ENCODE measurements at regions not wholly inside any gene's neighbourhood (a gene's known extent, or its start where the extent isn't known, plus 50 kb on each side); places are given as distances from the start of the nearest gene placed in this dataset.

DNA sequence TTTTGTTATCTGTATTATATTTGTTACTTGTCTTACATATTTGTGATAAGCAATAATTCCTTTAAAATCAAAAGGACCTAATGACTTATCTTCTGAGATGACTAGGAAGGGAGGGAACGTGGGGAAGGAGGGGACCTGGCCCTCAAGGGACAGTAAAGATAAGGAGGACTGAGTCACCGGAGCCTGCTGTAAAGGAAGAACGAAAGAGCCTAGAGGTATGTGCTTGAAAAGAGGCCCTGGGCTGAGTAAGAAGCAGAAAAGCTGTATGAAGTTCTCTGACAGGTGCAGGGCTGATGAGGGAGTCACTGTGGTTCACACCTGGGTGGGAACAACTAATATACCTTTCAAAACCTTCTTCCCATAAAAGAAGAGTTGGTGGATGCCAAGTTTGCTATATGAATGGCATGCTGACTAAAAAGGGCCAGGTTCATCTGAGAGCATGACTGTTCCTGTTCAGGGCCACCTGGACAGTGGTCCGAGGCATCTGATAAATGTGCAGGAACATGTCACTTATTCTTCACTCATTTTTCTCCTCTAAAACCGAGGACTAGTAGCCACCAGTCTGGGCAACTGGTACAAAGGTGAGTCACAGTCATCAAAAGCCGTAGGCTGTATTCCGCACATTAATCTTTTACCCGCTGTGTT, 111.3 kb downstream of the TNFAIP3 start (continued):
- TF ChIP-seq KLF1 (tag; IDR thresholded peaks at IDR 0.05) (no peak), ZNF589 (CRISPR knock-in tag; IDR thresholded peaks at IDR 0.05; ENCODE audit: low read depth) (no peak), GABPB1 (CRISPR knock-in tag; IDR thresholded peaks at IDR 0.05) (0 out of 2 replicates have a peak, but pooled peaks have one; percentile 28), TCF3 (CRISPR knock-in tag; IDR thresholded peaks at IDR 0.05) (peak; percentile 68; the same call in 1 of the 2 replicates), MCM7 (IDR thresholded peaks at IDR 0.05) (no peak), POLR2A (conservative IDR thresholded peaks at IDR 0.05) (no peak), HDAC2 (IDR thresholded peaks at IDR 0.05) (peak; percentile 44; the same call in 1 of the 2 replicates), KLF16 (IDR thresholded peaks at IDR 0.05) (peak; percentile 37; the same call in 1 of the 2 replicates), C11orf30 (IDR thresholded peaks at IDR 0.05; ENCODE audit: low read depth) (no peak), FIP1L1 (IDR thresholded peaks at IDR 0.05; ENCODE audit: low read depth, low read length, poor library complexity, severe bottlenecking) (no peak), RUNX1 (IDR thresholded peaks at IDR 0.05; ENCODE audit: low read depth) (no peak), ZNF551 (CRISPR knock-in tag; IDR thresholded peaks at IDR 0.05) (no peak), FOXK1 (CRISPR knock-in tag; IDR thresholded peaks at IDR 0.05; ENCODE audit: borderline replicate concordance) (no peak), RBFOX2 (IDR thresholded peaks at IDR 0.05; ENCODE audit: low read depth, low read length) (no peak), ZNF696 (CRISPR knock-in tag; conservative IDR thresholded peaks at IDR 0.05) (no peak), LCOR (CRISPR knock-in tag; IDR thresholded peaks at IDR 0.05) (0 out of 2 replicates have a peak, but pooled peaks have one; percentile 4), NFRKB (IDR thresholded peaks at IDR 0.05; ENCODE audit: low read depth) (no peak), PHB (CRISPR knock-in tag; IDR thresholded peaks at IDR 0.05) (no peak), MTA2 (IDR thresholded peaks at IDR 0.05; ENCODE audit: low read depth) (peak; percentile 39; the same call in 1 of the 2 replicates), KDM5B (IDR thresholded peaks at IDR 0.05; ENCODE audit: insufficient replicate concordance, low read depth, low read length) (no peak), IFI16 (CRISPR knock-in tag; IDR thresholded peaks at IDR 0.05) (no peak), BACH1 (tag; IDR thresholded peaks at IDR 0.05) (no peak)
- TF ChIP-seq, protein P1, sequence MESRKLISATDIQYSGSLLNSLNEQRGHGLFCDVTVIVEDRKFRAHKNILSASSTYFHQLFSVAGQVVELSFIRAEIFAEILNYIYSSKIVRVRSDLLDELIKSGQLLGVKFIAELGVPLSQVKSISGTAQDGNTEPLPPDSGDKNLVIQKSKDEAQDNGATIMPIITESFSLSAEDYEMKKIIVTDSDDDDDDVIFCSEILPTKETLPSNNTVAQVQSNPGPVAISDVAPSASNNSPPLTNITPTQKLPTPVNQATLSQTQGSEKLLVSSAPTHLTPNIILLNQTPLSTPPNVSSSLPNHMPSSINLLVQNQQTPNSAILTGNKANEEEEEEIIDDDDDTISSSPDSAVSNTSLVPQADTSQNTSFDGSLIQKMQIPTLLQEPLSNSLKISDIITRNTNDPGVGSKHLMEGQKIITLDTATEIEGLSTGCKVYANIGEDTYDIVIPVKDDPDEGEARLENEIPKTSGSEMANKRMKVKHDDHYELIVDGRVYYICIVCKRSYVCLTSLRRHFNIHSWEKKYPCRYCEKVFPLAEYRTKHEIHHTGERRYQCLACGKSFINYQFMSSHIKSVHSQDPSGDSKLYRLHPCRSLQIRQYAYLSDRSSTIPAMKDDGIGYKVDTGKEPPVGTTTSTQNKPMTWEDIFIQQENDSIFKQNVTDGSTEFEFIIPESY (CRISPR knock-in tag; IDR thresholded peaks at IDR 0.05), result no peak
- TF ChIP-seq, protein P2, sequence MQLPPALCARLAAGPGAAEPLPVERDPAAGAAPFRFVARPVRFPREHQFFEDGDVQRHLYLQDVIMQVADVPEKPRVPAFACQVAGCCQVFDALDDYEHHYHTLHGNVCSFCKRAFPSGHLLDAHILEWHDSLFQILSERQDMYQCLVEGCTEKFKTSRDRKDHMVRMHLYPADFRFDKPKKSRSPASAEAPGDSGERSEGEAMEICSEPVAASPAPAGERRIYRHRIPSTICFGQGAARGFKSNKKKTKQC (CRISPR knock-in tag; IDR thresholded peaks at IDR 0.05), result no peak
- TF ChIP-seq, protein P3, sequence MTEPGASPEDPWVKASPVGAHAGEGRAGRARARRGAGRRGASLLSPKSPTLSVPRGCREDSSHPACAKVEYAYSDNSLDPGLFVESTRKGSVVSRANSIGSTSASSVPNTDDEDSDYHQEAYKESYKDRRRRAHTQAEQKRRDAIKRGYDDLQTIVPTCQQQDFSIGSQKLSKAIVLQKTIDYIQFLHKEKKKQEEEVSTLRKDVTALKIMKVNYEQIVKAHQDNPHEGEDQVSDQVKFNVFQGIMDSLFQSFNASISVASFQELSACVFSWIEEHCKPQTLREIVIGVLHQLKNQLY (CRISPR knock-in tag; conservative IDR thresholded peaks at IDR 0.05), result no peak

Measured in K562 (cell line).